Activated CD4-positive, alpha-beta T cell treated with anti-CD3 and anti-CD28 coated beads for 24 hours (primary cell): ENCODE measurements at regions not wholly inside any gene's neighbourhood (a gene's known extent, or its start where the extent isn't known, plus 50 kb on each side); places are given as distances from the start of the nearest gene placed in this dataset.

ENCODE experiments used
- DNase-seq, 2 donors: peaks; one replicate each; pipeline ENCODE4 v3.0.0-alpha.2; 2020; ENCODE audit warnings: low read depth in 2 of 2

GRCh38 chr3:127089486-127090145 lies 103.3 kb upstream of the PRR23E start:
- DNase-seq: no peak

GRCh38 chr3:127090218-127091160 lies 102.4 kb upstream of the PRR23E start:
- DNase-seq: no peak

- no peak for DNase-seq
These were observed 101.6 kb upstream of the PRR23E start for GRCh38 chr3:127091376-127091775.

- DNase-seq: no peak
These were observed 100.6 kb upstream of the PRR23E start for GRCh38 chr3:127092368-127092767.

- DNase-seq: no peak
These were observed 100.2 kb upstream of the PRR23E start for GRCh38 chr3:127092776-127093175.

GRCh38 chr3:127093312-127093711 lies 99.6 kb upstream of the PRR23E start:
- no peak for DNase-seq

- no peak for DNase-seq
These were observed 97.2 kb upstream of the PRR23E start for GRCh38 chr3:127095774-127096173.

GRCh38 chr3:127096256-127097071 lies 96.5 kb upstream of the PRR23E start:
- no peak for DNase-seq

- no peak for DNase-seq
These were observed 95.9 kb upstream of the PRR23E start for GRCh38 chr3:127097072-127097405.

- DNase-seq: no peak
These were observed 95.5 kb upstream of the PRR23E start for GRCh38 chr3:127097481-127097880.

- DNase-seq: no peak
These were observed 92.9 kb upstream of the PRR23E start for GRCh38 chr3:127099982-127100381.

- no peak for DNase-seq
These were observed 92.2 kb upstream of the PRR23E start for GRCh38 chr3:127100459-127101410.

- no peak for DNase-seq
These were observed 91.3 kb upstream of the PRR23E start for GRCh38 chr3:127101411-127102187.

GRCh38 chr3:127102188-127102520 lies 90.8 kb upstream of the PRR23E start:
- no peak for DNase-seq

- DNase-seq: no peak
These were observed 90.3 kb upstream of the PRR23E start for GRCh38 chr3:127102587-127102986.

- no peak for DNase-seq
These were observed 89.9 kb upstream of the PRR23E start for GRCh38 chr3:127103080-127103479.

GRCh38 chr3:127104586-127104985 lies 88.3 kb upstream of the PRR23E start:
- DNase-seq: no peak

- DNase-seq: no peak
These were observed 87.3 kb upstream of the PRR23E start for GRCh38 chr3:127105587-127105986.

- no peak for DNase-seq
These were observed 86.9 kb upstream of the PRR23E start for GRCh38 chr3:127106053-127106452.

- no peak for DNase-seq
These were observed 86.5 kb upstream of the PRR23E start for GRCh38 chr3:127106456-127106855.

GRCh38 chr3:127107002-127107401 lies 85.9 kb upstream of the PRR23E start:
- DNase-seq: no peak
